PC-9 (cell line): ENCODE measurements at regions not wholly inside any gene's neighbourhood (a gene's known extent, or its start where the extent isn't known, plus 50 kb on each side); places are given as distances from the start of the nearest gene placed in this dataset.
"Not testable (repeated sequence)": the region's sequence is repeated elsewhere in the genome, so short reads cannot be mapped to it uniquely, and the experiment has no call there.

Experiments
- BruUV-seq: library from RNA; stranded (reverse); fragments of 400-500 nt; replicated peaks from 2 replicates; lab custom pipeline; 2021; lab: Mats Ljungman, UMichigan
- CTCF ChIA-PET: fragments of 300-600 bp; sonication (Branson Sonifier 250); formaldehyde crosslinking; loops from one replicate; lab custom pipeline; 2022; ENCODE audit warnings: antibody characterized with exemption; lab: Charles Lee
- POLR2A ChIA-PET: fragments of 300-600 bp; sonication (Branson Sonifier 250); formaldehyde crosslinking; loops from one replicate; lab custom pipeline; 2022; ENCODE audit warnings: antibody characterized with exemption; ENCODE audit not compliant: unreplicated experiment; lab: Charles Lee
- DNase-seq, 2 experiments: peaks; one replicate each; pipeline versions ENCODE4 v3.0.0 to v3.0.0-alpha.2; 2015 to 2022; ENCODE audit warnings: mixed read lengths in 1 of 2
- H2AFZ ChIP-seq: fragments of 200-600 bp; sonication (generic); 2 replicates; pipeline ENCODE4 v1.8.1; 2017; ENCODE audit warnings: antibody characterized with exemption
- H3F3A ChIP-seq: fragments of 200-600 bp; sonication (generic); 2 replicates; pipeline ENCODE4 v1.8.1; 2017; ENCODE audit warnings: antibody characterized with exemption, mild to moderate bottlenecking, low read depth; ENCODE audit not compliant: insufficient read depth
- H3K27ac ChIP-seq: fragments of 200-600 bp; sonication (generic); 2 replicates; pipeline ENCODE4 v1.6.1; 2016; ENCODE audit warnings: mixed run types
- H3K27me3 ChIP-seq: fragments of 200-600 bp; sonication (generic); 2 replicates; pipeline ENCODE4 v1.6.1; 2016; ENCODE audit warnings: low read depth, mixed run types; ENCODE audit not compliant: insufficient read depth
- H3K36me3 ChIP-seq: fragments of 200-600 bp; sonication (generic); 2 replicates; pipeline ENCODE4 v1.6.1; 2016; ENCODE audit warnings: low read depth, mixed run types
- H3K4me1 ChIP-seq: fragments of 200-600 bp; sonication (generic); replicated peaks from 2 replicates; pipeline ENCODE4 v1.6.1; 2016; ENCODE audit warnings: mixed run types; ENCODE audit not compliant: insufficient read depth
- H3K4me2 ChIP-seq: fragments of 200-600 bp; sonication (generic); 2 replicates; pipeline ENCODE4 v1.6.1; 2017; ENCODE audit warnings: mixed run types
- H3K4me3 ChIP-seq: fragments of 200-600 bp; sonication (generic); 2 replicates; pipeline ENCODE4 v1.6.1; 2016; ENCODE audit warnings: mixed run types
- H3K79me2 ChIP-seq: fragments of 200-600 bp; sonication (generic); 2 replicates; pipeline ENCODE4 v1.6.1; 2017; ENCODE audit warnings: low read depth, mixed run types
- H3K9me2 ChIP-seq: fragments of 200-600 bp; sonication (generic); 2 replicates; pipeline ENCODE4 v1.8.1; 2017; ENCODE audit warnings: mild to moderate bottlenecking; ENCODE audit not compliant: insufficient read depth
- H3K9me3 ChIP-seq: fragments of 200-600 bp; sonication (generic); 2 replicates; pipeline ENCODE4 v1.8.1; 2016; ENCODE audit warnings: low read depth; ENCODE audit not compliant: insufficient read depth
- H4K20me1 ChIP-seq: fragments of 200-600 bp; sonication (generic); 2 replicates; pipeline ENCODE4 v1.8.1; 2017; ENCODE audit not compliant: insufficient read depth
- EZH2 ChIP-seq: fragments of 200-600 bp; sonication (generic); IDR thresholded peaks from 2 replicates; pipeline ENCODE4 v1.8.0; 2017; ENCODE audit warnings: antibody characterized with exemption, low read depth
- intact Hi-C: fragments of 100-400 bp; cut with micrococcal nuclease; formaldehyde crosslinking; loops from one replicate; pipeline ENCODE4 v1.10.0; 2022; ENCODE audit not compliant: unreplicated experiment
- TF ChIP-seq, protein P1 (sequence below): fragments of 200-600 bp; sonication (generic); conservative IDR thresholded peaks from 2 replicates; pipeline ENCODE4 v1.6.1; 2017; ENCODE audit warnings: mixed run types, antibody characterized with exemption, mild to moderate bottlenecking, moderate library complexity

DNA sequence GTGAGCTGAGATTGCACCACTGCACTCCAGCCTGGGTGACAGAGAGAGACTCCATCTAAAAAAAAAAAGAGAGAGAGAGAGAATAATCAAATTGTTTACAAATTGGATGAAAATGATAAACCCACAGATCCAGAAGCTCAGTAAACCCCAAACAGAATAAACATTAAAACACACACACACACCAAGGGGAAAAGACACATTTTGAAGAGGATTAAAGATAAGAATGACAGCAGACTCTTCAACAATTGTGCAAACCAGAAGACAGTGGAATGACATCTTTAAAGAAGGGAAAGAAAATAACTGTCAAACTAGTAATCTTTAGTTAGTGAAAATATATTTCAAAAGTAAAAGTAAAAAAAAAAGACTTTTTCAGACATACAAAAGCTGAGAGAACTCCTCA, 64.4 kb upstream of the RPL38 start:
- H4K20me1 ChIP-seq: no peaks in the 10 kb centered on the region
- no peak overlapping the region for H3K4me2 ChIP-seq
- H3K79me2 ChIP-seq: no peaks in the 10 kb centered on the region
- ChIA-PET POLR2A (no interaction called here), CTCF (interaction anchor here (0.6 kb wide), 2 partner anchors 11 to 917 kb away, joined by 4 to 7 read pairs; no protein-coding TSS in a partner anchor)
- no peak overlapping the region for H3K27ac ChIP-seq
- H3K36me3 ChIP-seq: no peaks in the 10 kb centered on the region
- H3K27me3 ChIP-seq: peaks cover 38% of the 10 kb centered on the region
- H2AFZ ChIP-seq: no peak overlapping the region
- TF ChIP-seq, protein P1, sequence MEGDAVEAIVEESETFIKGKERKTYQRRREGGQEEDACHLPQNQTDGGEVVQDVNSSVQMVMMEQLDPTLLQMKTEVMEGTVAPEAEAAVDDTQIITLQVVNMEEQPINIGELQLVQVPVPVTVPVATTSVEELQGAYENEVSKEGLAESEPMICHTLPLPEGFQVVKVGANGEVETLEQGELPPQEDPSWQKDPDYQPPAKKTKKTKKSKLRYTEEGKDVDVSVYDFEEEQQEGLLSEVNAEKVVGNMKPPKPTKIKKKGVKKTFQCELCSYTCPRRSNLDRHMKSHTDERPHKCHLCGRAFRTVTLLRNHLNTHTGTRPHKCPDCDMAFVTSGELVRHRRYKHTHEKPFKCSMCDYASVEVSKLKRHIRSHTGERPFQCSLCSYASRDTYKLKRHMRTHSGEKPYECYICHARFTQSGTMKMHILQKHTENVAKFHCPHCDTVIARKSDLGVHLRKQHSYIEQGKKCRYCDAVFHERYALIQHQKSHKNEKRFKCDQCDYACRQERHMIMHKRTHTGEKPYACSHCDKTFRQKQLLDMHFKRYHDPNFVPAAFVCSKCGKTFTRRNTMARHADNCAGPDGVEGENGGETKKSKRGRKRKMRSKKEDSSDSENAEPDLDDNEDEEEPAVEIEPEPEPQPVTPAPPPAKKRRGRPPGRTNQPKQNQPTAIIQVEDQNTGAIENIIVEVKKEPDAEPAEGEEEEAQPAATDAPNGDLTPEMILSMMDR: no peak
- TF ChIP-seq EZH2: no peak
- H3K4me1 ChIP-seq: no peaks in the 10 kb centered on the region
- H3K9me2 ChIP-seq: no peaks in the 10 kb centered on the region
- H3F3A ChIP-seq: no peaks in the 10 kb centered on the region
- H3K4me3 ChIP-seq: no peak overlapping the region
- H3K9me3 ChIP-seq: peaks cover 4% of the 10 kb centered on the region; the same call in 1 of the 2 replicates
- intact Hi-C loops: no loop called here
- no peak for DNase-seq
- no TSS peak for BruUV-seq

DNA sequence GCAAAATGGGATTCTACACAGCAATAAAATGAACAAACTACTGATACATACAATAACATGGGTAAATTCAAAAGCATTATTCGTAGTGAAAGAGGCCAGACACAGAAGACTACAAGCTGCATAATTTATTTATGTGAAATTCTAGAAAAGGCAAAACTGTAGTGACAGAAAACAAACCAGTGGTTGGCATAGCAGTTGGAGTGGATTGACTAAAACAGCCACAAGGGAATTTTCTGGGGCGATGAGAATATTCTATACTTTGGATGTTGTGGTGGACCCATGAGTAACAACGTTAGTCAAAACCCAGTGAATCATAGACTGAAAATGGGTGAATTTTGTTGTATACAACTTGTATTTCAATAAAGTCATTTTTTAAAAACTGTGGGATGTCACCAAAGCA, 63.2 kb upstream of the RPL38 start:
- TF ChIP-seq, protein P1: no peak
- no peak for TF ChIP-seq EZH2
- no peaks in the 10 kb centered on the region for H3K36me3 ChIP-seq
- peaks cover 35% of the 10 kb centered on the region for H3K27me3 ChIP-seq
- H3K9me3 ChIP-seq: peaks cover 4% of the 10 kb centered on the region; the same call in 1 of the 2 replicates
- H3K4me2 ChIP-seq: no peak overlapping the region
- intact Hi-C loops: no loop called here
- ChIA-PET POLR2A (no interaction called here), CTCF (no interaction called here)
- no peaks in the 10 kb centered on the region for H3F3A ChIP-seq
- H3K9me2 ChIP-seq: no peaks in the 10 kb centered on the region
- H3K27ac ChIP-seq: no peak overlapping the region
- BruUV-seq: no TSS peak
- H4K20me1 ChIP-seq: no peaks in the 10 kb centered on the region
- no peaks in the 10 kb centered on the region for H3K79me2 ChIP-seq
- no peak for DNase-seq
- H2AFZ ChIP-seq: no peak overlapping the region
- no peak overlapping the region for H3K4me3 ChIP-seq
- no peaks in the 10 kb centered on the region for H3K4me1 ChIP-seq

DNA sequence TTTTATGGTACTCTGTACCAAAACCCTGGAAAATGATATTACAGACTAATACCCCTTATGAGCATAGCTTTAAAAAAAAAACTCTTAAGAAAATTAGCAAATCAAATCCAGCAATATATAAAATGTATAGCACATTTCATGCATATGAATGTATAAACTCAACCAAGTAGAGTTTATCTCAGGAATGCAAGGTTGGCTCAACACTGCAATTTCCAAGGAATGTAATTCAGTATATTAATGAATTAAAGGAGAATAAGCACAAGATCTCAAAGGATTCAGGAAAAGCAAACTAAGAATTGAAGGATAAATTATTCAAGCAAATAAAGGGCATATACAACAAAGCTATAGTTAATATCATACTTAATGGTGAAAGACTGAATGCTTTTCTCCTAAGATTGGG, 61.9 kb upstream of the RPL38 start:
- CTCF ChIA-PET: no interaction called here
- Histone ChIP-seq H3K27me3 (peaks cover 35% of the 10 kb centered on the region), H3K4me3 (no peak overlapping the region), H3K9me2 (no peaks in the 10 kb centered on the region), H3K4me2 (no peak overlapping the region), H3K4me1 (no peaks in the 10 kb centered on the region), H3K79me2 (no peaks in the 10 kb centered on the region), H3K27ac (no peak overlapping the region), H2AFZ (no peak overlapping the region), H3F3A (no peaks in the 10 kb centered on the region), H4K20me1 (no peaks in the 10 kb centered on the region), H3K36me3 (no peaks in the 10 kb centered on the region), H3K9me3 (peaks cover 4% of the 10 kb centered on the region; the same call in 1 of the 2 replicates)
- intact Hi-C loops: no loop called here
- TF ChIP-seq, protein P1: no peak
- TF ChIP-seq EZH2: no peak
- BruUV-seq: no TSS peak
- POLR2A ChIA-PET: no interaction called here
- no peak for DNase-seq

DNA sequence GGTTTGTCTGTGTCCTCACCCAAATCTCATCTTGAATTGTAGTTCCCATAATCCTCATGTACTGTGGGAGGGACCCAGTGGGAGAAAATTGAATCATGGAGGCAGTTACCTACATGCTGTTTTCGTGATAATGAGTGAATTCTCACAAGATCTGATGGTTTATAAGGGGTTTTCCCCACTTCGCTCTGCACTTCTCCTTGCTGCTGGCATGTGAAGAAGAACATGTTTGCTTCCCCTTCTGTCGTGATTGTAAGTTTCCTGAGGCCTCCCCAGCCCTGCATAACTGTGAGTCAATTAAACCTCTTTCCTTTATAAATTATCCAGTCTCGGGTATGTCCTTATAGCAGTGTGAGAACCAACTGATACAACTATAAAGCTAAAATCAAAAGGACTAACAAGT, 60.2 kb upstream of the RPL38 start:
- H2AFZ ChIP-seq, H3K4me2 ChIP-seq, DNase-seq, H3K27ac ChIP-seq, H3K9me3 ChIP-seq, H3F3A ChIP-seq, H4K20me1 ChIP-seq, POLR2A ChIA-PET, CTCF ChIA-PET, H3K4me1 ChIP-seq, H3K79me2 ChIP-seq, H3K36me3 ChIP-seq, H3K4me3 ChIP-seq, BruUV-seq, H3K9me2 ChIP-seq, intact Hi-C loops: not testable (repeated sequence)
- peaks cover 35% of the 10 kb centered on the region for H3K27me3 ChIP-seq
